Panc1 (cell line): ENCODE measurements at regions not wholly inside any gene's neighbourhood (a gene's known extent, or its start where the extent isn't known, plus 50 kb on each side); places are given as distances from the start of the nearest gene placed in this dataset.

ENCODE experiments used
- ATAC-seq: fragments of 200-7000 bp; cut with Tn5 transposase; 2 replicates; pipeline ENCODE4 v1.9.1; 2020; ENCODE audit warnings: mild to moderate bottlenecking, moderate library complexity
- BruUV-seq: library from RNA; stranded (reverse); fragments of 400-500 nt; replicated peaks from 2 replicates; lab custom pipeline; 2021; lab: Mats Ljungman, UMichigan
- CTCF ChIA-PET: fragments of 300-600 bp; sonication (Branson Sonifier 250); formaldehyde crosslinking; loops from one replicate; lab custom pipeline; 2022; ENCODE audit warnings: antibody characterized with exemption; lab: Charles Lee
- POLR2A ChIA-PET: fragments of 300-600 bp; sonication (Branson Sonifier 250); formaldehyde crosslinking; loops from one replicate; lab custom pipeline; 2022; ENCODE audit warnings: antibody characterized with exemption; lab: Charles Lee
- DNase-seq: peaks from one replicate; pipeline ENCODE4 v3.0.0-alpha.2; 2010; ENCODE audit warnings: low read depth, low spot score
- H3K27ac ChIP-seq: 2 replicates; pipeline ENCODE4 v1.5.1; 2011; ENCODE audit warnings: mild to moderate bottlenecking, low read length, inconsistent platforms
- H3K27me3 ChIP-seq: fragments of 200-500 bp; sonication (Bioruptor generic); 2 replicates; pipeline ENCODE4 v1.6.0; 2014; ENCODE audit warnings: low read length, inconsistent platforms; ENCODE audit not compliant: control insufficient read depth, insufficient read depth
- H3K36me3 ChIP-seq: fragments of 200-500 bp; sonication (Bioruptor generic); 2 replicates; pipeline ENCODE4 v1.5.1; 2014; ENCODE audit warnings: inconsistent platforms, mild to moderate bottlenecking, low read length, moderate library complexity; ENCODE audit not compliant: control insufficient read depth, insufficient read depth
- H3K4me1 ChIP-seq: 2 replicates; pipeline ENCODE4 v1.5.1; 2011; ENCODE audit warnings: inconsistent platforms, mild to moderate bottlenecking, low read length, moderate library complexity; ENCODE audit not compliant: control insufficient read depth, insufficient read depth
- H3K4me3 ChIP-seq, 2 experiments: 2 replicates each; pipeline ENCODE4 v1.5.1; 2011 to 2012; ENCODE audit warnings: low read depth in 2 of 2, low read length in 2 of 2, mild to moderate bottlenecking in 2 of 2, inconsistent platforms in 1 of 2, moderate library complexity in 1 of 2
- H3K9me3 ChIP-seq: fragments of 200-500 bp; sonication (Bioruptor generic); 2 replicates; pipeline ENCODE4 v1.5.1; 2014; ENCODE audit warnings: low read depth, mild to moderate bottlenecking, inconsistent platforms, low read length, moderate library complexity; ENCODE audit not compliant: control insufficient read depth, insufficient read depth
- POLR2AphosphoS5 ChIP-seq: IDR thresholded peaks from 2 replicates; pipeline ENCODE4 v1.6.1; 2012; ENCODE audit warnings: mild to moderate bottlenecking, low read depth, low read length, moderate library complexity
- SIN3A ChIP-seq: IDR thresholded peaks from 2 replicates; pipeline ENCODE4 v1.6.1; 2012; ENCODE audit warnings: low read depth, mild to moderate bottlenecking, low read length, moderate library complexity, borderline replicate concordance; ENCODE audit not compliant: insufficient read depth
- TCF7L2 ChIP-seq: IDR thresholded peaks from 2 replicates; pipeline ENCODE4 v1.6.1; 2011; ENCODE audit warnings: mild to moderate bottlenecking, low read depth, low read length, inconsistent platforms
- in situ Hi-C: cut with HindIII; loops from 2 replicates; pipeline ENCODE4 v1.10.0; 2016; ENCODE audit warnings: low sequenced_read_pairs, low pct_unique_long_range_greater_than_20kb
- intact Hi-C: fragments of 100-400 bp; cut with micrococcal nuclease; formaldehyde crosslinking; loops from one replicate; pipeline ENCODE4 v1.10.0; 2022; ENCODE audit not compliant: unreplicated experiment
- TF ChIP-seq, protein P1 (sequence below), 2 experiments: IDR thresholded peaks; 2 replicates each; pipeline ENCODE4 v1.6.1; 2011 to 2012; ENCODE audit warnings: low read depth in 2 of 2, control low read depth in 1 of 2, low read length in 1 of 2, mild to moderate bottlenecking in 1 of 2, moderate library complexity in 1 of 2; ENCODE audit not compliant: insufficient read depth in 1 of 2
- TF ChIP-seq, protein P2 (sequence below): fragments of 450-650 bp; IDR thresholded peaks from 2 replicates; pipeline ENCODE4 v1.5.1; 2017; ENCODE audit warnings: mild to moderate bottlenecking

DNA sequence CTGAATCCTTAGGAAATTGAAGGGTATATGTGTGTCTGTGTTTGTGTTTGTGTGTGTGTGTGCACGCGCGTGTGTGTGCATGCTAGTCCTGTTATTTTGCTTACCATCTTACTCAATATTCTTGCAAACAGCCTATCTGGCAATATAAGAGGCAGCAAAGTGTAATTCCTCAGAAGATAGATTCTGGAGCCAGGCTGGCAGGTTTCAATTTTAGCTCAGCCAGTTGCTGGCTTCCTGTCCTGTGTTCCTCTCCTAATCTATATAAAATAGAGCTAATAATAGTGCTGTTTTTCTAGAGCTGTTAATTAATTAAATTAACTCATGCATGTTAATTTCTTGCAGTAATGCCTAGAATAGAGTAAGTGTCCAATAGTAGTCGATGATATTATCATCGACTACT lies 256.2 kb downstream of the PIK3C3 start:
- Histone ChIP-seq H3K36me3 (no peaks in the 10 kb centered on the region), H3K27ac (no peak overlapping the region), H3K9me3 (no peaks in the 10 kb centered on the region), H3K4me1 (no peaks in the 10 kb centered on the region), H3K4me3 (no peak overlapping the region), H3K27me3 (no peaks in the 10 kb centered on the region)
- in situ Hi-C loops: no loop called here
- no peak for DNase-seq
- CTCF ChIA-PET: no interaction called here
- TF ChIP-seq POLR2AphosphoS5: no peak
- TF ChIP-seq SIN3A: no peak
- TF ChIP-seq, protein P1, sequence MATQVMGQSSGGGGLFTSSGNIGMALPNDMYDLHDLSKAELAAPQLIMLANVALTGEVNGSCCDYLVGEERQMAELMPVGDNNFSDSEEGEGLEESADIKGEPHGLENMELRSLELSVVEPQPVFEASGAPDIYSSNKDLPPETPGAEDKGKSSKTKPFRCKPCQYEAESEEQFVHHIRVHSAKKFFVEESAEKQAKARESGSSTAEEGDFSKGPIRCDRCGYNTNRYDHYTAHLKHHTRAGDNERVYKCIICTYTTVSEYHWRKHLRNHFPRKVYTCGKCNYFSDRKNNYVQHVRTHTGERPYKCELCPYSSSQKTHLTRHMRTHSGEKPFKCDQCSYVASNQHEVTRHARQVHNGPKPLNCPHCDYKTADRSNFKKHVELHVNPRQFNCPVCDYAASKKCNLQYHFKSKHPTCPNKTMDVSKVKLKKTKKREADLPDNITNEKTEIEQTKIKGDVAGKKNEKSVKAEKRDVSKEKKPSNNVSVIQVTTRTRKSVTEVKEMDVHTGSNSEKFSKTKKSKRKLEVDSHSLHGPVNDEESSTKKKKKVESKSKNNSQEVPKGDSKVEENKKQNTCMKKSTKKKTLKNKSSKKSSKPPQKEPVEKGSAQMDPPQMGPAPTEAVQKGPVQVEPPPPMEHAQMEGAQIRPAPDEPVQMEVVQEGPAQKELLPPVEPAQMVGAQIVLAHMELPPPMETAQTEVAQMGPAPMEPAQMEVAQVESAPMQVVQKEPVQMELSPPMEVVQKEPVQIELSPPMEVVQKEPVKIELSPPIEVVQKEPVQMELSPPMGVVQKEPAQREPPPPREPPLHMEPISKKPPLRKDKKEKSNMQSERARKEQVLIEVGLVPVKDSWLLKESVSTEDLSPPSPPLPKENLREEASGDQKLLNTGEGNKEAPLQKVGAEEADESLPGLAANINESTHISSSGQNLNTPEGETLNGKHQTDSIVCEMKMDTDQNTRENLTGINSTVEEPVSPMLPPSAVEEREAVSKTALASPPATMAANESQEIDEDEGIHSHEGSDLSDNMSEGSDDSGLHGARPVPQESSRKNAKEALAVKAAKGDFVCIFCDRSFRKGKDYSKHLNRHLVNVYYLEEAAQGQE (IDR thresholded peaks at IDR 0.05; ENCODE audit: insufficient read depth in 1 of 2, low read depth in 2 of 2, low read length in 1 of 2): no peak
- TF ChIP-seq, protein P2, sequence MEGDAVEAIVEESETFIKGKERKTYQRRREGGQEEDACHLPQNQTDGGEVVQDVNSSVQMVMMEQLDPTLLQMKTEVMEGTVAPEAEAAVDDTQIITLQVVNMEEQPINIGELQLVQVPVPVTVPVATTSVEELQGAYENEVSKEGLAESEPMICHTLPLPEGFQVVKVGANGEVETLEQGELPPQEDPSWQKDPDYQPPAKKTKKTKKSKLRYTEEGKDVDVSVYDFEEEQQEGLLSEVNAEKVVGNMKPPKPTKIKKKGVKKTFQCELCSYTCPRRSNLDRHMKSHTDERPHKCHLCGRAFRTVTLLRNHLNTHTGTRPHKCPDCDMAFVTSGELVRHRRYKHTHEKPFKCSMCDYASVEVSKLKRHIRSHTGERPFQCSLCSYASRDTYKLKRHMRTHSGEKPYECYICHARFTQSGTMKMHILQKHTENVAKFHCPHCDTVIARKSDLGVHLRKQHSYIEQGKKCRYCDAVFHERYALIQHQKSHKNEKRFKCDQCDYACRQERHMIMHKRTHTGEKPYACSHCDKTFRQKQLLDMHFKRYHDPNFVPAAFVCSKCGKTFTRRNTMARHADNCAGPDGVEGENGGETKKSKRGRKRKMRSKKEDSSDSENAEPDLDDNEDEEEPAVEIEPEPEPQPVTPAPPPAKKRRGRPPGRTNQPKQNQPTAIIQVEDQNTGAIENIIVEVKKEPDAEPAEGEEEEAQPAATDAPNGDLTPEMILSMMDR: no peak
- no peak for TF ChIP-seq TCF7L2
- POLR2A ChIA-PET: no interaction called here
- intact Hi-C loops: loop anchor here (10.0 kb wide), 1 partner anchor 64 kb away; no protein-coding TSS in a partner anchor
- no peak for ATAC-seq
- BruUV-seq: no TSS peak

DNA sequence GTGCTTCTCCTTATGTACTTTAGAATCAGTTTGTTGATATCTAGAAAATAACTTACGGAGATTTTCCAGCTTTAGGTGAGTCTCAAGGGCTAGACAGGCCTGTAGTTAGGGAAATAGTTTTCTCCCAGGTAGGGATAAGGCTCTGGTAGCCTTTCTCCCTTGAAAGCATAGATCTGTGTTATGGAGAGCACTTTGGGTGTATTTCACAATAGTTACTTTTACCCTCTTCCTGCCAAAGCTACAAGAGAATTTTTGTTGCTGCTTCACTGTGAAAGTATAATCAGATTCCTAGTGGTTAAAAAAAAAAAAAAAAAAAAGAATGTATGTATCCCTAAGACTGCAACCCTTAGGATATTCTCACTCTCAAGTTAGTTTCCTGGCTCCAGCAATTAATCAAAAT lies 267.5 kb downstream of the PIK3C3 start:
- in situ Hi-C loops (no loop called here), intact Hi-C loops (no loop called here)
- CTCF ChIA-PET: no interaction called here
- Histone ChIP-seq H3K4me1 (no peaks in the 10 kb centered on the region), H3K4me3 (no peak overlapping the region), H3K27me3 (no peaks in the 10 kb centered on the region), H3K36me3 (no peaks in the 10 kb centered on the region), H3K9me3 (no peaks in the 10 kb centered on the region), H3K27ac (no peak overlapping the region)
- DNase-seq: no peak
- POLR2A ChIA-PET: no interaction called here
- BruUV-seq: no TSS peak
- no peak for ATAC-seq
- TF ChIP-seq, protein P2: no peak
- TF ChIP-seq, protein P1 (IDR thresholded peaks at IDR 0.05; ENCODE audit: insufficient read depth in 1 of 2, low read depth in 2 of 2, low read length in 1 of 2): no peak
- no peak for TF ChIP-seq POLR2AphosphoS5
- no peak for TF ChIP-seq TCF7L2
- TF ChIP-seq SIN3A: no peak
